ENCODE measurements at regions not wholly inside any gene's neighbourhood (a gene's known extent, or its start where the extent isn't known, plus 50 kb on each side); places are given as distances from the start of the nearest gene placed in this dataset.
"Not testable (repeated sequence)": the region's sequence is repeated elsewhere in the genome, so short reads cannot be mapped to it uniquely, and the experiment has no call there.

DNA sequence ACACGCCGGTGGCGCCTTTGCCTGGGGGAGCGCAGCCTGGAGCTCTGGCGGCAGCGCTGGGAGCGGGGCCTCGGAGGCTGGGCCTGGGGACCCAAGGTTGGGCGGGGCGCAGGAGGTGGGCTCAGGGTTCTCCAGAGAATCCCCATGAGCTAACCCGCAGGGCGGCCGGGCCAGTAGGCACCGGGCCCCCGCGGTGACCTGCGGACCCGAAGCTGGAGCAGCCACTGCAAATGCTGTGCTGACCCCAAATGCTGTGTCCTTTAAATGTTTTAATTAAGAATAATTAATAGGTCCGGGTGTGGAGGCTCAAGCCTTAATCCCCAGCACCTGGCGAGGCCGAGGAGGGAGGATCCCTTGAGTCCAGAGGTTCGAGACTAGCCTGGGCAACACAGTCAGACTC, 132.2 kb downstream of the POTEH start:
- TF ChIP-seq EZH2 (IDR thresholded peaks at IDR 0.05; ENCODE audit: borderline replicate concordance, low read depth, low read length, severe bottlenecking); CTCF (IDR thresholded peaks at IDR 0.05; ENCODE audit: borderline replicate concordance, extremely low read depth, low read length, poor library complexity, severe bottlenecking): not testable (repeated sequence)

All from DND-41 (cell line).